Peyer's patch (tissue), 4 donors: ENCODE measurements at regions not wholly inside any gene's neighbourhood (a gene's known extent, or its start where the extent isn't known, plus 50 kb on each side); places are given as distances from the start of the nearest gene placed in this dataset.

Experiments used
- DNase-seq, 3 donors: peaks; one replicate each; pipeline ENCODE4 v3.0.0-alpha.2; 2017 to 2019
- H3K27ac ChIP-seq, 4 donors: fragments of 200-600 bp; sonication (generic); one replicate each; pipeline ENCODE4 v1.5.1; 2016 to 2019
- H3K27me3 ChIP-seq, 2 donors: fragments of 200-600 bp; sonication (generic); one replicate each; pipeline ENCODE4 v1.5.1; 2019
- H3K36me3 ChIP-seq, 3 donors: fragments of 200-600 bp; sonication (generic); one replicate each; pipeline ENCODE4 v1.5.1; 2016 to 2019
- H3K4me1 ChIP-seq, 4 donors: fragments of 200-600 bp; sonication (generic); one replicate each; pipeline ENCODE4 v1.5.1; 2016 to 2019
- H3K4me3 ChIP-seq, 4 donors: fragments of 200-600 bp; sonication (generic); 1 replicate in 3 of 4; 2 replicates in 1 of 4; pipeline ENCODE4 v1.5.1; 2016 to 2019; ENCODE audit warnings: mild to moderate bottlenecking in 1 of 4
- H3K9me3 ChIP-seq, 4 donors: fragments of 200-600 bp; sonication (generic); one replicate each; pipeline ENCODE4 v1.5.1; 2016 to 2019; ENCODE audit warnings: mild to moderate bottlenecking in 1 of 4
- POLR2A ChIP-seq, 2 donors: fragments of 450-650 bp; IDR thresholded peaks; one replicate each; pipeline ENCODE4 v1.5.1; 2017; ENCODE audit warnings: antibody characterized with exemption in 2 of 2, mild to moderate bottlenecking in 2 of 2, moderate library complexity in 2 of 2
- TF ChIP-seq, protein P1 (sequence below), 6 experiments: fragments of 450-650 bp in 4 of 6; fragments of 200-600 bp in 2 of 6; sonication (generic) in 1 of 6; IDR thresholded peaks; one replicate each; pipeline ENCODE4 v1.5.1; 2017 to 2019; ENCODE audit warnings: antibody characterized with exemption in 6 of 6, mild to moderate bottlenecking in 3 of 6, moderate library complexity in 1 of 6

DNA sequence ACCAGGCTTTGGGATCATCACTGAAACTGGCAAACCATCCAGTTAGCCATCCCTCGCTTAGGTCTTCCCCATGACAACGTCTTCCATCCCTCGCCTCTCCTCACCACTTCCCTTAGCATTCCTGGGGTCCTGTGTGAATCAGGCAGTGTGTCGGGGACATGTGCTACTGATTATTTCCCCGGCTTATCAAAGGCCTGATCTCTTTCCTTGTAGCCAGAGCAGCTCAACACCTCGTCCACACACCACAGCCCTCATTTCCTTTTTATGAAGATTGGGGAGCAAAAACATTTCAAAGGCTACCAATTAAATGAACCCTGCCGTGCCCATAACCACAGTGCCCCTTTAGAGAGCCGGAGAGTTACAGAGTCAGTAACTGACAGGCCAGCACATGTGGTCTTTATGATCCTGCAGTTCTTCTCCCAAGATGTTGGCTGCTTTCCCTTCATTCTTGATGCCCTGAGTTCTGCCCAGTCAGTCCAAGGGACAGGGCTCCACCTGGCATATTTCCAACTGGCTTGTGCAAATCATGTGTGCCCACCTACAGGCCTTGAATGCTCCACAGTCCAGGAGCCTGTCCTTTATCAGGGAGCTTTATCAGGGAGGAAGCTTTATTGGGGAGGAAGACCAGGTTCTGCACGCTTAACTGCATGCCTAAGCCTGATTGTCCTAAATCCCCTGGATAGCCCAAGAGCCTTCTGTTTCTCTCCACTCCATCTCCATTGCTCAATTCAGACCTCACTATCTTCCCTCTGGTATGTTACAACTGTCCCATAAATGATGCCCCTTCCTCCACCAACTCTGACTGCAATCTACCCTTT is 343.1 kb downstream of the CYRIA start:
- TF ChIP-seq, protein P1, sequence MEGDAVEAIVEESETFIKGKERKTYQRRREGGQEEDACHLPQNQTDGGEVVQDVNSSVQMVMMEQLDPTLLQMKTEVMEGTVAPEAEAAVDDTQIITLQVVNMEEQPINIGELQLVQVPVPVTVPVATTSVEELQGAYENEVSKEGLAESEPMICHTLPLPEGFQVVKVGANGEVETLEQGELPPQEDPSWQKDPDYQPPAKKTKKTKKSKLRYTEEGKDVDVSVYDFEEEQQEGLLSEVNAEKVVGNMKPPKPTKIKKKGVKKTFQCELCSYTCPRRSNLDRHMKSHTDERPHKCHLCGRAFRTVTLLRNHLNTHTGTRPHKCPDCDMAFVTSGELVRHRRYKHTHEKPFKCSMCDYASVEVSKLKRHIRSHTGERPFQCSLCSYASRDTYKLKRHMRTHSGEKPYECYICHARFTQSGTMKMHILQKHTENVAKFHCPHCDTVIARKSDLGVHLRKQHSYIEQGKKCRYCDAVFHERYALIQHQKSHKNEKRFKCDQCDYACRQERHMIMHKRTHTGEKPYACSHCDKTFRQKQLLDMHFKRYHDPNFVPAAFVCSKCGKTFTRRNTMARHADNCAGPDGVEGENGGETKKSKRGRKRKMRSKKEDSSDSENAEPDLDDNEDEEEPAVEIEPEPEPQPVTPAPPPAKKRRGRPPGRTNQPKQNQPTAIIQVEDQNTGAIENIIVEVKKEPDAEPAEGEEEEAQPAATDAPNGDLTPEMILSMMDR (IDR thresholded peaks at IDR 0.05): no peak
- TF ChIP-seq POLR2A (IDR thresholded peaks at IDR 0.05): no peak
- Histone ChIP-seq H3K4me1 (no peaks in the 10 kb centered on the region), H3K27me3 (no peaks in the 10 kb centered on the region), H3K4me3 (no peak overlapping the region), H3K9me3 (no peaks in the 10 kb centered on the region), H3K36me3 (no peaks in the 10 kb centered on the region), H3K27ac (no peak overlapping the region)
- DNase-seq: no peak

DNA sequence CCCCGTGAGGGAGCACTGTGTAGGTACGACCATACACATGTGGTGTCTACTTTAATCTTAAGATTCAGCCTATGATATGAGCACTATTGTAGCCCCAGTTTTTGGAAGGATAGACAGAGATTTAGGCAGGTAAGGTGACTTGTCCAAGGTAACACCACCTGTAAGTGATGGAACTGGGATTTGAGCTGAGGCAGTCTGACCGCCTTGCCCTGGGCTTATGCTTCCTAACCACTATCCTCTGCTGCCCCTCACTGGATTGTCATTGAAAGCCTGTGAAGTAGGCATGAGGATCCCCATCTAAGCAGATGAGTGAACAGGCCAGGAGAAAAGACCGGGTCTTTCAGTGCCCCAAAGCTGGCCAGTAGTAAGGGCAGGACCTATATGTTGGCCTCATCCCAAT is 343.8 kb downstream of the CYRIA start:
- Histone ChIP-seq H3K4me1 (no peaks in the 10 kb centered on the region), H3K36me3 (no peaks in the 10 kb centered on the region), H3K27me3 (no peaks in the 10 kb centered on the region), H3K9me3 (no peaks in the 10 kb centered on the region), H3K4me3 (no peak overlapping the region), H3K27ac (no peak overlapping the region)
- TF ChIP-seq POLR2A (IDR thresholded peaks at IDR 0.05): no peak
- TF ChIP-seq, protein P1 (IDR thresholded peaks at IDR 0.05): no peak
- DNase-seq: no peak

DNA sequence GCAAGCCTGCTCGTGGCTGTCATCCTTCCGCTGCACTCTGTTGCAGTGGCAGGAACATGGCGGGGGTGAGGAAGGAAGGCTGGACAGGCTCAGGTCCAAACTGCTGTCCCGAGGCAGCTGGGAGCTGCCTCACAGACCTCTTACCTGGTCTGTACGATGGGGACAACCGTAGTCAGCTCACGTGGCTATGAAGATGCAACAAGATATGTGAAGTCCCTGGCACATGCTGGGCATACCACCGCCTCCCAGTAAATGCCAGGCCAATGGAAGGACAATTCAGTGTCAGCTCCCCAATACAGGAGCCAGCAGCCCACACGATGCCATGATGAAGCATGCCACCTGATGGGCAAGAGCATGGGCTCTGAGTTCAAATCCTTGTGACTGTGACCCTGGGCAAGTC is 344.4 kb downstream of the CYRIA start:
- no peaks in the 10 kb centered on the region for H3K36me3 ChIP-seq
- no peaks in the 10 kb centered on the region for H3K27me3 ChIP-seq
- TF ChIP-seq, protein P1 (IDR thresholded peaks at IDR 0.05): no peak
- no peak for TF ChIP-seq POLR2A (IDR thresholded peaks at IDR 0.05)
- H3K4me1 ChIP-seq: no peaks in the 10 kb centered on the region
- no peak overlapping the region for H3K4me3 ChIP-seq
- no peak overlapping the region for H3K27ac ChIP-seq
- no peaks in the 10 kb centered on the region for H3K9me3 ChIP-seq
- no peak for DNase-seq

DNA sequence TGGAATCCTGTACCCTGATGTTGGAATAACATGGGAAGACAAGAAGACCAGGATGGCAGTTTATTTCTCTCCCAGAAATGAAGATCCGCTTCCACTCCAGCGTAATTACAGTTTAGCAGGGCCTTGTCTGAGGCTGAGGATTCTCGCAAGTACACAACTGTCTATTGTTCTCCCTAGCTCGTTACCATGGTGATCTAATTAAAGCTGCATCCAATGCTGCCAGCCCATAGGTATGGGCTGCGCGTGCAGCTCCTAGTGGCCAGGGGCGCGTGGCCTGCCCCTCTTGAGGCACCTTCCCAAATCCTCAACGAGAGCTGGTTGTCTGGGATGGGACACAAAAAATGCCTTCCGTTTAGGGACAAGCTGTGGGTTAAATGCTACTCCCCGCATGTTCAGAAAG is 344.9 kb downstream of the CYRIA start:
- Histone ChIP-seq H3K4me1 (no peaks in the 10 kb centered on the region), H3K27me3 (no peaks in the 10 kb centered on the region), H3K27ac (no peak overlapping the region), H3K9me3 (no peaks in the 10 kb centered on the region), H3K4me3 (no peak overlapping the region), H3K36me3 (no peaks in the 10 kb centered on the region)
- DNase-seq: no peak
- TF ChIP-seq, protein P1 (IDR thresholded peaks at IDR 0.05): no peak
- no peak for TF ChIP-seq POLR2A (IDR thresholded peaks at IDR 0.05)

DNA sequence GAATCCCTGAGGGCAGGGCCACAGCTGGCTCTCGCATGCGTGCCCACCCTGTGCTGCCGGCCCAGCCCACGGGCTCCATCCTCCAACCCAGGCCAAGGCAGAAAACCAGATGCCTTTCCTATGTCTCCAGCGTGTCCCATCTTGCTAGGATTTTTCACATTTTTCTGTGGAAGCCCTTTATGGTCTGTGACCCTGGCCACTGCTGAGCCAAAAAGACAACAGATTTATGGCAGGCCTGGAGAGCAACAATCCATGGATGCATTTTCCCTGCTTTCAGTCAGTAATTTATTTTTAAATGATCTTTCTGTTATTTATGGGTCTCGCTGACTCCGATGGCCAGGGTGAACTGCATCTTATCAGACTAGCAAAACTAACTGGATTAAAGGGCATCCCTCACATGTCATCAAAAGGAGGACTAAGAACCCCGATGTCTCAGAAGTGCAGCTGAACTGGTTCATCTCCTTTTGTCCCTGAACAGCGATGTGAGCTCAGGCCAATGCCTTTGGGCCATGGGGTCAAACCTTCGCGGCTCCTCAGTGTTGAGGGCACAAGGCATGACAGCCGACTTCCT is 346.0 kb downstream of the CYRIA start:
- DNase-seq: no peak
- Histone ChIP-seq H3K4me1 (no peaks in the 10 kb centered on the region), H3K4me3 (no peak overlapping the region), H3K9me3 (no peaks in the 10 kb centered on the region), H3K36me3 (no peaks in the 10 kb centered on the region), H3K27ac (no peak overlapping the region), H3K27me3 (no peaks in the 10 kb centered on the region)
- no peak for TF ChIP-seq POLR2A (IDR thresholded peaks at IDR 0.05)
- TF ChIP-seq, protein P1 (IDR thresholded peaks at IDR 0.05): no peak
